ENCODE measurements at regions not wholly inside any gene's neighbourhood (a gene's known extent, or its start where the extent isn't known, plus 50 kb on each side); places are given as distances from the start of the nearest gene placed in this dataset.

DNA sequence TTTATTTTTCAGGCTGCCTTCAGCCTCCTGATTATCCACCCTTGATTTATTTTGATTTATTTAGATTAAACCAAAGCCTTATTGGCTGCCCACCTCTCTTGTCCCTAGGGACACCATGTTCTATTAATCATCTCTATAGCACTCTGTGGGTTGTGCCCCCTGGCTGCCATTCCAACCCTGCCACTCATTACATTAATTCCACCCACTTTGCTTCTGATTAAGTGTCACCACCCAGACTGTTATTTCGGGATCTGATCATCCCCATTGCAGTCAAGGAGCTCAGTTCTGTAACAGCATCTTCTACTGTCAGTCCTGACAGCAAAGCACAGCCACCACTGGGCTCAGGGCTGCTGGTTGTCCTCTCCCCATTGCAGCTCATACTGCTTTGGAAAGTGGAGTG, 175.1 kb upstream of the DDX18 start:
- no peak overlapping the region for H3K27ac ChIP-seq

DNA sequence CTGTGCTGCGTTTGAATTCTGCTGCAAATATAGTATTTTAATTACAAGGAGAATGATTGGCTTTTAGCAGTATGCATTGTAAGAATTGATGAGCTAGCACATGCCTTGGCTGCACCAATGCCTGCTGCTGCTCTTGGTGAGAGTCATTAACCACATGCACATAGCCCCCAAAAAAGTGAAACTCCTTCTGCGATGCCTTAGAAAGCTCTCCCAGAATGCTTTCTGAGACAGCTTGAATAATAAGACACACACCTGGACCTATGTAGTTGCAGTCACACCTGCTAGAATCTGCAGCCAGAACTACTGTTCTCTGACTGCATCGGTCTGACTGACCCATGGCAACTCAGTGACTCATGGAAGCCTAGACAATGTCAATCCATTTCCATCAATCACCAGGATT, 170.1 kb upstream of the DDX18 start:
- H3K27ac ChIP-seq: no peak overlapping the region
- TF ChIP-seq, protein P1, sequence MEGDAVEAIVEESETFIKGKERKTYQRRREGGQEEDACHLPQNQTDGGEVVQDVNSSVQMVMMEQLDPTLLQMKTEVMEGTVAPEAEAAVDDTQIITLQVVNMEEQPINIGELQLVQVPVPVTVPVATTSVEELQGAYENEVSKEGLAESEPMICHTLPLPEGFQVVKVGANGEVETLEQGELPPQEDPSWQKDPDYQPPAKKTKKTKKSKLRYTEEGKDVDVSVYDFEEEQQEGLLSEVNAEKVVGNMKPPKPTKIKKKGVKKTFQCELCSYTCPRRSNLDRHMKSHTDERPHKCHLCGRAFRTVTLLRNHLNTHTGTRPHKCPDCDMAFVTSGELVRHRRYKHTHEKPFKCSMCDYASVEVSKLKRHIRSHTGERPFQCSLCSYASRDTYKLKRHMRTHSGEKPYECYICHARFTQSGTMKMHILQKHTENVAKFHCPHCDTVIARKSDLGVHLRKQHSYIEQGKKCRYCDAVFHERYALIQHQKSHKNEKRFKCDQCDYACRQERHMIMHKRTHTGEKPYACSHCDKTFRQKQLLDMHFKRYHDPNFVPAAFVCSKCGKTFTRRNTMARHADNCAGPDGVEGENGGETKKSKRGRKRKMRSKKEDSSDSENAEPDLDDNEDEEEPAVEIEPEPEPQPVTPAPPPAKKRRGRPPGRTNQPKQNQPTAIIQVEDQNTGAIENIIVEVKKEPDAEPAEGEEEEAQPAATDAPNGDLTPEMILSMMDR (conservative IDR thresholded peaks at IDR 0.05): no peak
- TF ChIP-seq ZFX (IDR thresholded peaks at IDR 0.05): no peak

More for the DNA sequence above, 175.1 kb upstream of the DDX18 start:
- TF ChIP-seq, protein P1 (conservative IDR thresholded peaks at IDR 0.05): no peak
- no peak for TF ChIP-seq ZFX (IDR thresholded peaks at IDR 0.05)

DNA sequence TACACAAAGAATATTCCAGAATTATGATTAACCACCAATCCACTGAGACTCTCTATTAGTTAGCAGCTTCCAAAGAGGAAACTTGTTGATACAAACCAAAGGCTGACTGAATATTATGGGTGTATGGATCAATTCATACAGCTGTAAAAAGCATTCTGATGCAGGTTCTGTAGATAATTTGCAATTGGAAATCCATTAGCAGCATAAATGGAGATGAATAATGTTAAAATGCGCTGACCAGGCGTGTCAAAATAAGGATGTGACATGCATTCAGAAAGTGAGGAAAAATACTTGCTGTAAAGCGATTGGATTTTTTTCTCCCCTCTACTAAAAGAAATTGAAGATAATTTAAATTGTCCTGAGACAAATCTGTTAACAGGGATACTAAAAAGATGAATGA, 169.0 kb upstream of the DDX18 start:
- no peak overlapping the region for H3K27ac ChIP-seq
- TF ChIP-seq, protein P1 (conservative IDR thresholded peaks at IDR 0.05): no peak
- TF ChIP-seq ZFX (IDR thresholded peaks at IDR 0.05): no peak

- TF ChIP-seq, protein P1 (conservative IDR thresholded peaks at IDR 0.05): no peak
- no peak overlapping the region for H3K27ac ChIP-seq
These were observed 168.4 kb upstream of the DDX18 start for GRCh38 chr2:117646099-117646498.

DNA sequence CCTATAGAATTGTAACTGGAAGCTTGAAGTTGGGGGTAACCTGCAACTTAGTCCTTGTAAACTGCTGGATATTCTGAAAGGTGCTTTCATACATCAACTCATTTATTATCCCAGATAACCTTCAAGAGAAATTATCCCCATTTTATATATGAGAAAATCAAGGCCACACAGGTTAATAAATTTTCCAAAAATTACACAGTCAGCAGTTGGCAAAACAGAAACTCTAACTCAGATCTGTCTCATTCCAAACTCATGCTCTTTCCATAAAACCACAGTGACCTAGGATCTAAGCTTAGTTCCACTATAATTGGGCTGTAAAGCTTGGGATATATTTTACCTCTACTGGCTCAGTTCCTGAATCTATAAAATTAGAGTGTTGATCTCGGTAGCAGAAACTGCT, 167.6 kb upstream of the DDX18 start:
- no peak overlapping the region for H3K27ac ChIP-seq
- TF ChIP-seq, protein P1 (conservative IDR thresholded peaks at IDR 0.05): no peak
- no peak for TF ChIP-seq ZFX (IDR thresholded peaks at IDR 0.05)

DNA sequence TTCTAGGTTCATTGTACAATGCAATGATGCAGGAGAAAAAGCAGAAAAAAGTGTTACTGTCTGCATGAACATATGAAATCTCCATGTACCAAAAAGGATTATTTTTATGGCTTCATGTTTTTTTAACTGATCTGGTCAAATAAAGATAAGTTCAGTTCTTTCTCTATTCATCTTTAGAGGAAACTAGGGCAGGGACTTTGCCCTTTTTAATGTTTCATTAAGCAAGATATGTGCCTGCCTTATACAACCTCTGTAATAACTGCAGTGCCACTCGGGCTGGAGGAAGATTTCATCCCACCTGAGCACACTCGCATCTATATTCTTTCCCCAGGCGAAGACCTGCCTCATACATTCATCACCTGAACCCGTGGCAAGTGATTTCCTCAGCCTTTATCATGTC, 157.9 kb upstream of the DDX18 start:
- no peak overlapping the region for H3K27ac ChIP-seq
- no peak for TF ChIP-seq ZFX (IDR thresholded peaks at IDR 0.05)
- TF ChIP-seq, protein P1 (conservative IDR thresholded peaks at IDR 0.05): no peak

GRCh38 chr2:117661619-117662018, 152.9 kb upstream of the DDX18 start:
- no peak for TF ChIP-seq ZFX (IDR thresholded peaks at IDR 0.05)
- TF ChIP-seq, protein P1 (conservative IDR thresholded peaks at IDR 0.05): no peak

More at GRCh38 chr2:117661619-117662018, 152.9 kb upstream of the DDX18 start:
- H3K27ac ChIP-seq: no peak overlapping the region

All from C4-2B (cell line).